ENCODE measurements at regions not wholly inside any gene's neighbourhood (a gene's known extent, or its start where the extent isn't known, plus 50 kb on each side); places are given as distances from the start of the nearest gene placed in this dataset.

- TF ChIP-seq CTCF (conservative IDR thresholded peaks at IDR 0.05; ENCODE audit: low read length) (no peak), EZH2phosphoT487 (IDR thresholded peaks at IDR 0.05; ENCODE audit: borderline replicate concordance, low read depth, low read length) (no peak)
Observed at GRCh38 chr7:25706764-25707163, 445.2 kb upstream of the NFE2L3 start.

All from OCI-LY7 (cell line).